Kidney epithelial cell (primary cell): ENCODE measurements at regions not wholly inside any gene's neighbourhood (a gene's known extent, or its start where the extent isn't known, plus 50 kb on each side); places are given as distances from the start of the nearest gene placed in this dataset.

Experiments
- DNase-seq: peaks from one replicate; pipeline ENCODE4 v3.0.0-alpha.2; 2010; ENCODE audit warnings: low read depth
- H3K27me3 ChIP-seq: 2 replicates; pipeline ENCODE4 v1.6.0; 2011; ENCODE audit warnings: low read length; ENCODE audit not compliant: control insufficient read depth, insufficient read depth
- H3K36me3 ChIP-seq: 2 replicates; pipeline ENCODE4 v1.5.1; 2011; ENCODE audit warnings: low read length; ENCODE audit not compliant: control insufficient read depth, insufficient read depth
- H3K4me3 ChIP-seq: 2 replicates; pipeline ENCODE4 v1.5.1; 2011; ENCODE audit warnings: low read depth, mild to moderate bottlenecking, control low read depth, low read length
- CTCF ChIP-seq: IDR thresholded peaks from 2 replicates; pipeline ENCODE4 v1.5.1; 2011; ENCODE audit warnings: mild to moderate bottlenecking, moderate library complexity, low read length, control low read depth, inconsistent platforms; ENCODE audit not compliant: insufficient read depth, poor library complexity, severe bottlenecking

GRCh38 chr1:187226396-187226795 lies 397.6 kb downstream of the PLA2G4A start:
- no peak for DNase-seq
- TF ChIP-seq CTCF: no peak
- no peak overlapping the region for H3K4me3 ChIP-seq
- no peaks in the 10 kb centered on the region for H3K36me3 ChIP-seq
- H3K27me3 ChIP-seq: no peaks in the 10 kb centered on the region

GRCh38 chr1:187228790-187229189 lies 400.0 kb downstream of the PLA2G4A start:
- H3K36me3 ChIP-seq: no peaks in the 10 kb centered on the region
- no peak for TF ChIP-seq CTCF
- H3K27me3 ChIP-seq: no peaks in the 10 kb centered on the region
- no peak for DNase-seq
- H3K4me3 ChIP-seq: no peak overlapping the region

- no peak for TF ChIP-seq CTCF
- no peaks in the 10 kb centered on the region for H3K27me3 ChIP-seq
- no peaks in the 10 kb centered on the region for H3K36me3 ChIP-seq
- no peak overlapping the region for H3K4me3 ChIP-seq
- no peak for DNase-seq
Measured at GRCh38 chr1:187229496-187229895, 400.7 kb downstream of the PLA2G4A start.

GRCh38 chr1:187234706-187235105 lies 406.0 kb downstream of the PLA2G4A start:
- no peaks in the 10 kb centered on the region for H3K27me3 ChIP-seq
- TF ChIP-seq CTCF: no peak
- no peak for DNase-seq
- H3K36me3 ChIP-seq: no peaks in the 10 kb centered on the region
- no peak overlapping the region for H3K4me3 ChIP-seq

GRCh38 chr1:187236199-187236598 lies 407.4 kb downstream of the PLA2G4A start:
- TF ChIP-seq CTCF: no peak
- no peak overlapping the region for H3K4me3 ChIP-seq
- no peak for DNase-seq
- H3K27me3 ChIP-seq: no peaks in the 10 kb centered on the region
- H3K36me3 ChIP-seq: no peaks in the 10 kb centered on the region

- Histone ChIP-seq H3K36me3 (no peaks in the 10 kb centered on the region), H3K27me3 (no peaks in the 10 kb centered on the region), H3K4me3 (no peak overlapping the region)
- no peak for TF ChIP-seq CTCF
- no peak for DNase-seq
Measured at GRCh38 chr1:187236676-187237075, 407.9 kb downstream of the PLA2G4A start.
